ENCODE measurements at regions not wholly inside any gene's neighbourhood (a gene's known extent, or its start where the extent isn't known, plus 50 kb on each side); places are given as distances from the start of the nearest gene placed in this dataset.

DNA sequence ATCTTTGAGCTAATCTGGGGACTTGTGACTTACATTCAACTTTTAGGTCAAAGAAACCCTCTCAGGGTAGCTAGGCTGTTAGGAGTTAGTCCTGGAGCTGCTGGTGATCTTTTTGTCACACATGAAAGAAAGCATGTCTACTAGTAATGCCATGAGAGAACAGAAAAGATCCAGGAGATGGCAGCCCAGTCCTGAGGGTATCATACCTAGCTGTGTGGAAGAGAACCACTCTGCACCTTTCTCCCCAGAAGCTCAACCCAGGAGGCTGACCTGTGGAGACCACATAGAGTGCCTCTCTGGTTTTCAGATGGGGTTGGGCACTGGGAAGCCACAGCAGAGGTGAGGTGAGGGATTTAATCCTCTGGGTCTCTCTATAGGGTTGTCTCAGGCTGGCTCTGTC is 460.2 kb upstream of the UBE2E3 start:
- no peaks in the 10 kb centered on the region for H3K9me3 ChIP-seq
- TF ChIP-seq, protein P1, sequence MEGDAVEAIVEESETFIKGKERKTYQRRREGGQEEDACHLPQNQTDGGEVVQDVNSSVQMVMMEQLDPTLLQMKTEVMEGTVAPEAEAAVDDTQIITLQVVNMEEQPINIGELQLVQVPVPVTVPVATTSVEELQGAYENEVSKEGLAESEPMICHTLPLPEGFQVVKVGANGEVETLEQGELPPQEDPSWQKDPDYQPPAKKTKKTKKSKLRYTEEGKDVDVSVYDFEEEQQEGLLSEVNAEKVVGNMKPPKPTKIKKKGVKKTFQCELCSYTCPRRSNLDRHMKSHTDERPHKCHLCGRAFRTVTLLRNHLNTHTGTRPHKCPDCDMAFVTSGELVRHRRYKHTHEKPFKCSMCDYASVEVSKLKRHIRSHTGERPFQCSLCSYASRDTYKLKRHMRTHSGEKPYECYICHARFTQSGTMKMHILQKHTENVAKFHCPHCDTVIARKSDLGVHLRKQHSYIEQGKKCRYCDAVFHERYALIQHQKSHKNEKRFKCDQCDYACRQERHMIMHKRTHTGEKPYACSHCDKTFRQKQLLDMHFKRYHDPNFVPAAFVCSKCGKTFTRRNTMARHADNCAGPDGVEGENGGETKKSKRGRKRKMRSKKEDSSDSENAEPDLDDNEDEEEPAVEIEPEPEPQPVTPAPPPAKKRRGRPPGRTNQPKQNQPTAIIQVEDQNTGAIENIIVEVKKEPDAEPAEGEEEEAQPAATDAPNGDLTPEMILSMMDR (IDR thresholded peaks at IDR 0.05): no peak
- no peaks in the 10 kb centered on the region for H3K27me3 ChIP-seq
- no peak overlapping the region for H3K27ac ChIP-seq
- no peak overlapping the region for H3K4me3 ChIP-seq (ENCODE audit: low read depth in 1 of 2, low read length in 1 of 2)
- H3K4me1 ChIP-seq (ENCODE audit: control insufficient read depth in 1 of 2, insufficient read depth in 1 of 2, low read depth in 1 of 2, low read length in 1 of 2): no peaks in the 10 kb centered on the region
- no peaks in the 10 kb centered on the region for H3K36me3 ChIP-seq

GRCh38 chr2:180519276-180519675 is 461.1 kb upstream of the UBE2E3 start:
- Histone ChIP-seq H3K36me3 (no peaks in the 10 kb centered on the region), H3K4me3 (ENCODE audit: low read depth in 1 of 2, low read length in 1 of 2) (no peak overlapping the region), H3K27ac (no peak overlapping the region), H3K9me3 (no peaks in the 10 kb centered on the region), H3K27me3 (no peaks in the 10 kb centered on the region), H3K4me1 (ENCODE audit: control insufficient read depth in 1 of 2, insufficient read depth in 1 of 2, low read depth in 1 of 2, low read length in 1 of 2) (no peaks in the 10 kb centered on the region)
- TF ChIP-seq, protein P1 (IDR thresholded peaks at IDR 0.05): no peak

DNA sequence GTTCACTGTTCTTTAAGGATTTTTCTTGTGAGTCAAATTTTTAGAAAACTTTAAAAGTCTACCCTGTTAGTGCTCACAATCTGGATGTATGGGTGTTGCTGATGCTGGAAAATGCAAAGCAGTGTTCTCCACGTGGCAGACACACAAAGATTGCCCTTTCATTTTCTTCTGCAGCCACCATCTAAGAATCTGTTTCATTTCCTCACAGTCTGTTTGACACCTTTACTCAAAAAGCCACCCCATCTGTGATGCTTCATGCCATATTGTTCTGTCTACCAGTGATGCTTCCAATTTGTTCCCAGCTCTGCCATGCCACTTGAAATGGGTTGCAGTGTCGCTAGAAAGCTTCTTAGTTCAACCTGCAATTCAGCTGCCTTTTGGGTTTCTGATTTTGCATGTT is 464.2 kb upstream of the UBE2E3 start:
- TF ChIP-seq, protein P1 (IDR thresholded peaks at IDR 0.05): no peak
- Histone ChIP-seq H3K27me3 (no peaks in the 10 kb centered on the region), H3K4me3 (ENCODE audit: low read depth in 1 of 2, low read length in 1 of 2) (no peak overlapping the region), H3K4me1 (ENCODE audit: control insufficient read depth in 1 of 2, insufficient read depth in 1 of 2, low read depth in 1 of 2, low read length in 1 of 2) (no peaks in the 10 kb centered on the region), H3K36me3 (no peaks in the 10 kb centered on the region), H3K27ac (no peak overlapping the region), H3K9me3 (no peaks in the 10 kb centered on the region)

GRCh38 chr2:180513389-180513788 is 467.0 kb upstream of the UBE2E3 start:
- Histone ChIP-seq H3K4me3 (ENCODE audit: low read depth in 1 of 2, low read length in 1 of 2) (no peak overlapping the region), H3K36me3 (no peaks in the 10 kb centered on the region), H3K9me3 (no peaks in the 10 kb centered on the region), H3K4me1 (ENCODE audit: control insufficient read depth in 1 of 2, insufficient read depth in 1 of 2, low read depth in 1 of 2, low read length in 1 of 2) (no peaks in the 10 kb centered on the region), H3K27ac (no peak overlapping the region), H3K27me3 (no peaks in the 10 kb centered on the region)
- TF ChIP-seq, protein P1 (IDR thresholded peaks at IDR 0.05): no peak

DNA sequence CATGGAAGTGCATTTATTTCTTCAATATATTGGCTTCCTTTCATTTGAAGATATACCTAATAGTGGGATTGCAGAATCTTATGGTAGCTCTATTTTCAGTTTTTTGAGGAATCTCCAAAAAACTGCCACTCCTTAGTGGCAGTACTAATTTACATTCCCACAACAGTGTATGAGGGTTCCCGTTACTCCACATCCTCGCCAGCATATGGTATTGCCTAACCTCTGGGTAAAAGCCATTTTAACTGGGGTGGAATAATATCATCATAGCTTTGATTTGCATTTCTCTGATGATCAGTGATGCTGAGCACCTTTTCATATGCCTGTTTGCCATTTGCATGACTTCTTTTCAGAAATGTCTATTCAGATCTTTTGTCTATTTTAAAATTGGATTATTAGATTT is 471.9 kb upstream of the UBE2E3 start:
- Histone ChIP-seq H3K4me3 (ENCODE audit: low read depth in 1 of 2, low read length in 1 of 2) (no peak overlapping the region), H3K27me3 (no peaks in the 10 kb centered on the region), H3K27ac (no peak overlapping the region), H3K4me1 (ENCODE audit: control insufficient read depth in 1 of 2, insufficient read depth in 1 of 2, low read depth in 1 of 2, low read length in 1 of 2) (no peaks in the 10 kb centered on the region), H3K36me3 (no peaks in the 10 kb centered on the region), H3K9me3 (no peaks in the 10 kb centered on the region)
- TF ChIP-seq, protein P1 (IDR thresholded peaks at IDR 0.05): no peak

DNA sequence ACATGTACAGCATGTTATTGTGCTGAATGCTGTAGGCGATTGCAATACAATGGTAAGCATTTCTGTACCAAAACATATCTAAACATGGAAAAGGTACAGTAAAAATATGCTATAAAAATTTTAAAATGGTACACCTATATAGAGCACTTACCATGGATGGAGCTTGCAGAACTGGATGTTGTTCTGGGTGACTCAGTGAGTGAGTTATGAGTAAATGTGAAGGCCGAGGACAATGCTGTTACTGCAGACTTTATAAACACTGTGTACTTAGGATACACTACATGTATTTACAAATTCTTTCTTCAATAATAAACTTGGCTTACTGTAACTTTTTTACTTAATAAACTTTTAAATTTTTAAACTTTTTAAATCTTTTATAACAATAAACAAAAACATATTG is 473.4 kb upstream of the UBE2E3 start:
- TF ChIP-seq, protein P1 (IDR thresholded peaks at IDR 0.05): no peak
- Histone ChIP-seq H3K9me3 (no peaks in the 10 kb centered on the region), H3K27me3 (no peaks in the 10 kb centered on the region)

More for the DNA sequence above, 473.4 kb upstream of the UBE2E3 start:
- no peak overlapping the region for H3K4me3 ChIP-seq (ENCODE audit: low read depth in 1 of 2, low read length in 1 of 2)
- no peaks in the 10 kb centered on the region for H3K4me1 ChIP-seq (ENCODE audit: control insufficient read depth in 1 of 2, insufficient read depth in 1 of 2, low read depth in 1 of 2, low read length in 1 of 2)
- no peak overlapping the region for H3K27ac ChIP-seq
- H3K36me3 ChIP-seq: no peaks in the 10 kb centered on the region

Data from neutrophil (primary cell).